ENCODE measurements at regions not wholly inside any gene's neighbourhood (a gene's known extent, or its start where the extent isn't known, plus 50 kb on each side); places are given as distances from the start of the nearest gene placed in this dataset.

- TF ChIP-seq CTCF (IDR thresholded peaks at IDR 0.05) (no peak), POLR2A (IDR thresholded peaks at IDR 0.05) (no peak)
Observed at GRCh38 chr4:142933207-142933606, 87.1 kb upstream of the INPP4B start.
